ENCODE measurements at regions not wholly inside any gene's neighbourhood (a gene's known extent, or its start where the extent isn't known, plus 50 kb on each side); places are given as distances from the start of the nearest gene placed in this dataset.

- no peak for DNase-seq
These were observed 1288.0 kb upstream of the SORCS1 start for GRCh38 chr10:108452533-108452932.

- no peak for DNase-seq
These were observed 1285.8 kb upstream of the SORCS1 start for GRCh38 chr10:108450280-108450679.

- no peak for DNase-seq
These were observed 1281.2 kb upstream of the SORCS1 start for GRCh38 chr10:108445746-108446145.

- no peak for DNase-seq
These were observed 1279.1 kb upstream of the SORCS1 start for GRCh38 chr10:108443636-108444035.

GRCh38 chr10:108439397-108439796, 1274.9 kb upstream of the SORCS1 start:
- no peak for DNase-seq

- DNase-seq = no peak
These were observed 1271.6 kb upstream of the SORCS1 start for GRCh38 chr10:108436096-108436495.

- DNase-seq = no peak
These were observed 1270.2 kb upstream of the SORCS1 start for GRCh38 chr10:108434559-108435252.

- DNase-seq = no peak
These were observed 1262.6 kb upstream of the SORCS1 start for GRCh38 chr10:108427146-108427545.

- no peak for DNase-seq
These were observed 1260.9 kb upstream of the SORCS1 start for GRCh38 chr10:108425283-108425964.

- no peak for DNase-seq
These were observed 1260.2 kb upstream of the SORCS1 start for GRCh38 chr10:108424656-108425055.

- DNase-seq = no peak
These were observed 1257.8 kb upstream of the SORCS1 start for GRCh38 chr10:108422286-108422685.

- DNase-seq = no peak
These were observed 1256.8 kb upstream of the SORCS1 start for GRCh38 chr10:108421266-108421665.

GRCh38 chr10:108413954-108414353, 1249.4 kb upstream of the SORCS1 start:
- DNase-seq = no peak

- DNase-seq = no peak
These were observed 1247.8 kb upstream of the SORCS1 start for GRCh38 chr10:108412323-108412722.

GRCh38 chr10:108411894-108412293, 1247.4 kb upstream of the SORCS1 start:
- no peak for DNase-seq

GRCh38 chr10:108411206-108411605, 1246.7 kb upstream of the SORCS1 start:
- no peak for DNase-seq

GRCh38 chr10:108410236-108410635, 1245.7 kb upstream of the SORCS1 start:
- DNase-seq = no peak

GRCh38 chr10:108409306-108409705, 1244.8 kb upstream of the SORCS1 start:
- no peak for DNase-seq

- no peak for DNase-seq
These were observed 1239.6 kb upstream of the SORCS1 start for GRCh38 chr10:108404155-108404554.

- DNase-seq = no peak
These were observed 1235.0 kb upstream of the SORCS1 start for GRCh38 chr10:108399465-108399864.

- DNase-seq = no peak
These were observed 1228.6 kb upstream of the SORCS1 start for GRCh38 chr10:108393089-108393488.

GRCh38 chr10:108392286-108392685, 1227.8 kb upstream of the SORCS1 start:
- no peak for DNase-seq

GRCh38 chr10:108388706-108389105, 1224.2 kb upstream of the SORCS1 start:
- no peak for DNase-seq

GRCh38 chr10:108385963-108386362, 1221.5 kb upstream of the SORCS1 start:
- no peak for DNase-seq

- no peak for DNase-seq
These were observed 1219.9 kb upstream of the SORCS1 start for GRCh38 chr10:108384378-108384777.

All from NCI-H524 (cell line).